CMK (cell line): ENCODE measurements at regions not wholly inside any gene's neighbourhood (a gene's known extent, or its start where the extent isn't known, plus 50 kb on each side); places are given as distances from the start of the nearest gene placed in this dataset.

Source experiments
- DNase-seq: peaks from one replicate; pipeline ENCODE4 v3.0.0-alpha.2; 2010; ENCODE audit warnings: low read depth

DNA sequence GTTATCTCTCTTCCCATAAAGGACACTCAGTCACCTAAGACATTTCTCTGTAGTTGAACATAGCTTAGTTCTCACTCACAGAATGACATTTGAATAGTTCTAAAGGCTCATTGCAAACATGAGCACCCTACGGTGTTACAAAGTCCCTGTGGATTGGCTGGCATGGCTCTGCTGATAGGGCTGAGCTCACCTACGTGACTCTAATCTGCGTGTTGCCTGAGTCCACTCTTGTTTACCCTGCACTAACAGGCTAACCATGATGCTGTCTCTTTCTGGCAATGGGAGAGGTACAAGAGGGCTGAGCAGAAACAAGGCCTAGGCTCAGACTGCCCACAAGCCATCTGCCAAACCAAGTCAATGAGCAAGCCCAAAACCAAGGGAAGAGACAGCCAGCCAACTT, 103.6 kb downstream of the PALM2AKAP2 start:
- DNase-seq: no peak

DNA sequence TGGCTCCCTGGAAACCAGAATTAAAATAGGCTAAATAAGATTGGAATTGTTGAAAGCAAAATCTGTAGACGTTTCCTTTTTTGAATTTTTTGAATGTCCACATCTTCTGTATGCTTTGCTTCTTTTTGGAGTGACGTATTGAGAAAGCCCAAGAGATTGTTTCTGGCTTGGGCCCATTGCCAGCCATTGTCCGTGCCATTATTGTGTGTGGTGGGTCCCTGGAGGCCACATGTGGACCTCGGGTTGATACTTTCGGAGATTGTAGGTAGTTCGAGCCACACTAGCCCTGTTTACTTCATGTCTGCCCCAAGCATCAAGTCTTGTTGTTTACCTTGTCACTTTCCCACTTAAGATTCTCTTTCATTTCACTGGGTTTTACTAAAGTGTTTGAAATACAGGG, 106.0 kb downstream of the PALM2AKAP2 start:
- DNase-seq: no peak

DNA sequence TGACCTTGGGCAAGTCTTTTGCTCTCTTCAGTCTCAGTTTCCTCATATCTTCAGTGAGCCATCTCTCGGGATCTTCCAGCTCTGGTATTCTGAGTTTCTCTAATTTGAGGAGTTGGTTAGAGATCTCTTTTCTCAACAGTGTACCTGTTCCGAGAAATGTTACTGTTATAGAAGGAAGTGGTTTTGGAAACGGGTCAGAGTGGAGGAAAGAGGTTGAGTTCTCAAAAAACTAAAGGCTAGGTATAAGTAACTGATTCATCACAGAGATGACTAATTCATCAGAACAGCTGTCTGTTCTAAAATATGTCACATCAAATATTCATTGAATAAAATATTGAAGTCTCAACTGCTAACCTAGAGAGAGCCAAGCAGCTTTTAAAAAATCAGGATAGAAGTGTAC, 106.6 kb downstream of the PALM2AKAP2 start:
- DNase-seq: no peak

DNA sequence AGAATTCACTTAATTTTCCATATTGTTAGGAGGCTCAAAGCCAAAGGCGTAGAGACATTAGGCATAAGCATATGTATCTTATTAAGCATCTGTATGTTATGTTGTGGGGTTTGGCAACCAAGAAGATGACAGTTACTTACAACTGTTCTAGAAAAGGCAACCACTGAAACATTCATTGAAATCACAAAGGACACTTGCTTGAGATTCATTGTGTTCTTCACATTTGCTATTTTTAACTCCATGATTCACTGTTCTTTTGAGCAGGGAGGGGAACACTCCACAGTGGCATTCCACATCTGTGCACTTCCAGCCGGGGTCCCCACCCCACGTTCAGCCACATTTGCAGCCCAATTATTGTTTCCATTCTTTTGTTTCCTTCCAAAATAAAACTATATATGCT, 107.1 kb downstream of the PALM2AKAP2 start:
- DNase-seq: no peak

DNA sequence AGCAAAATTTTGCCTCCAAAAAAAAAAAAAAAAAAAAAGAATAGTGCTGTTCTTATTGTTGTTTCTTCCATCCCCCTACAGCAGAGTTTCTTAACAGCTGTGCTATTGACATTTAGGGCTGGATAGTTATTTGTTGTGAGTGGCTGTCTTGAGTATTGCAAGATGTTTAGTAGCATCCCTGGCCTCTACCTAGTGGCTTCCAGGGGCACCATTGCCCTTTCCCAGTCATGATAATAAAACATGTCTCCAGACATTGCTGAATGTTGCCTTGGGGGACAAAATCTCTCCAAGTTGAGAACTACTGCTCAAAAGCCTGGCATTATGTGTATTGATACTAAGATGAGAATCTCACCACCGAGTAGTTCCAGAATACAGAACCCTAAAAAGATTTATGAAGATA, 108.7 kb downstream of the PALM2AKAP2 start:
- DNase-seq: no peak

DNA sequence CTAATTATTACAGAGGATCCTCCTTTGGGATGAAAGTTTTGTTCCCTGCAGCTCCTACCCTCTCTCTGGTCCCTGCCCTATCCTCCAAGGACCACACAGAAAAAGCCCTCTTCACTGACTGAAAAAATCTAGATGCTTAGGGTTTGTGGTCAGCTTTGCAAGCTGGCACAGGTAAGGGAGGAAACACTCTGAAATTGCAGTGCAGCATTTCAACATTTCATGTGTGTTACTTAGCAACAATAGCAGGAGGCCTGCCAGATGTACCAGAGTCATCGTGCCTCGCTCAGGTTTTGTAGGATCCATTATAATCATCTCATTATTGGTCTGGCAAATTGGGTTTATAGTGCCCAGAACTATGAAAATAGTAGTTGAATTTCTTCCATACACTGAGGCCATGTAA, 109.5 kb downstream of the PALM2AKAP2 start:
- DNase-seq: no peak

DNA sequence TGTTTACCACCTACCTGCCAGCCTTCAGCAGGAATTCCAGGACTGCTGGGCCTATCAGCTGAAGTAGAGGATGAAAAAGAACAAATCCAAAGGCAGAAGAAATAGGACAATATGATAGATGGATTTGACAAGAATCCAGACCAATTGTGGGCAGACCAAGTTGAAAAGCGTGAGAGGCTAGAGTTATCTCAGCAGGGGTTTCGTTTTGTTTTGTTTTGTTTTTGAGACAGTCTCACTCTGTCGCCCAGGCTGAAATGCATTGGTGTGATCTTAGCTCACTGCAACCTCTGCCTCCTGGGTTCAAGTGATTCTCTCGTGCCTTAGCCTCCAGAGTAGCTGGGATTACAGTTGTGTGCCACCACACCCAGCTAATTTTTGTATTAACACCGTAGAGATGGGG, 113.2 kb downstream of the PALM2AKAP2 start:
- no peak for DNase-seq

DNA sequence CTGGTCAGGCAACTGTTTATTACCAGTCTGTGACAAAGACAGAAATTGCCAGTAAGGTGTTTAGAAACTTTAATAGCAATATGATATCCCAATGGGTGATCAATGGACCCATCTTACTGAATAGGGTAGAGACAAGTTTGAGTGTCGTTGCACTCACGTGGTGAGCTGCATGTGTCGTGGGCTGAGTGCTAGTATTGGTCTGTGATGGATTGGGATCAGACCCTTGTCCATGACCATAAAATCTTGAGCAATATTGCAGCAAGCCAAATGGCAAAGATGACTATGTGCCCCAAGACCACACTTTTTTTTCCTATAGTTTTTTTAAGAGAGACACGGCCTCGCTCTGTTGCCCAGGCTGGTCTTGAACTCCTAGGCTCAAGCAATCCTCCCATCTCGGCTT, 114.5 kb downstream of the PALM2AKAP2 start:
- no peak for DNase-seq

DNA sequence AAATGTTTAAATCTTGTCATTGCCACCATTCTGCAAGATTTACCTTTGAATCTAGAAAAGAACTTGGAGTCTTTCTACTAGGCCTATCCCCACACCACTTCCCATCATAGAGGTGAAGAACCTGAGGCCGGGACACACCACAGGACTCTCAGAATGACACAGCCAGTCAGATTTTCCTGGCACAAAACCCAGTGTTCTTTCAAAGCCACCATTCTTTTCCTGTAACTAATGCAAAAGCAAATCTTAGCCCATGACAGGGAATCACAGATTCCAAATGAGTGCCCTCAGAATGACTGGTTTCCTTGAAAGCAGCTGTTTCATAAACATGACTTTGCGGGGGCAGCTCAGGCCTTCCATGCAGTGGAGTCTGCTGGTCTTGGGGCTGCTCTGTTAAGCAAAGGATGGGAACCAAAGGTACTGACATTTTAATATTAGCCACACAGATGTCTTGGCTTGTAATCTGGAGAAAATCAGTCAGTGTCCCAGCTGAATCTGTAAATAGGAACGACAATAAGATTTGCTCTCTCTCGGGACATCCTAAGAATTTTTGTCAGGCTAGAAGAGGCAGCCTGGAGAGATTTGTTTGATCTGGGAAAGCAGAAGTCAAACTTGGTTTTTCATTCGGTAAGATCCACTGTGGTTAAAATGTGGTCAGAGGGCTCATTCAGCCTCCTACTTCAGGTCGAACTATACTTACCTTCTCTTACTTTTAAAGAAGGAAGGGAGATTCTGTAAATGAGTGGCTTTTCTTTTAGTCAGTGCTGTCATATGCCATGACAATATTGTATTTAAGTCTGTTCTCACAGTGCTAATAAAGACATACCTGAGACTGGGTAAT, 115.1 kb downstream of the PALM2AKAP2 start:
- no peak for DNase-seq

DNA sequence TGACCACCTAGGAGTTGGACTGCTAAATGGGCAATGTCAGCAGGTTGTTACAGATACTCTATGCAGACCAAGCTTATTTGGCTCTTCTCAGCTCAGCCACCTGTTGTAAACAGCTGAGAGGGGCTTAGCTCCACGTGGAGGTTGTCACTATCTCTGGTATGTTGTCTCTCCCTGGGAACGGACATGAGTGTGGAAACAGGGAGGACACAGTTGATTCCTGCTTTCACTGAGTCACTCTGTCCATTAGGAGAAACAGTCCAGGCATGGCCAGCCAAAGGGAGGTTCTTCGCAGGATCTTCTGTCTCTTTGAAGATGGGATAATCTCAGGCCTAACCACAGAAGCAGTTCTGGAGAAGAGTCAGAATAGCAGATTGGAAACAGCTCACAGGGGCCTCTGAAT, 121.2 kb downstream of the PALM2AKAP2 start:
- DNase-seq: no peak

DNA sequence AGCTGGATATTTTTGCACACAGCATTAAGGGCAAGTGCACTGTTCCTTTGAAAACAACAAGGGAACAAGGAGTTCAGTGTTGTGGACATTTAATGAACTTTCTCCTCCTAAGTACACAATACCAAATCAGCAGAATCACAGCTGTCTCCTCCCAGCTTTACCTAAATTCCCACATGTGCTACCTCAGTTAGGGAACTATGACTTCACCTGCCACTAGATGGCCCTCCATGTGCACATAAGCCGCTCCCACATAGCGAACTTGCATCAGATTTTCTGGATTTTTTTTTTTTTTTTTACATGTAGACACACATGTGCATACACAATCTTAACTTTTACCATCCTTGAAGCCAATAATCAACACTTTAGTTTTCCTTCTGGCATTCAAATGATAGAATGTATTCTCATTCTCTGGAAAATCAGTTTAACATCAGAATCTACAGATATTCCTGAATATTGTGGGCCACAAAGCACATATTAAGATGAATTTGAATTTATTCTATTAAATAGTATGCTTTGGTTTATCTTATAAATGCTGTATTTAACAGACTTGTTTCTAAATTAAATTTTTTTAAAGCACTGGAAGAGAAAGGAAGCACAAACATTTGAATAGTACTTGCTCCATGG, 123.6 kb downstream of the PALM2AKAP2 start:
- peak; percentile 15 for DNase-seq

DNA sequence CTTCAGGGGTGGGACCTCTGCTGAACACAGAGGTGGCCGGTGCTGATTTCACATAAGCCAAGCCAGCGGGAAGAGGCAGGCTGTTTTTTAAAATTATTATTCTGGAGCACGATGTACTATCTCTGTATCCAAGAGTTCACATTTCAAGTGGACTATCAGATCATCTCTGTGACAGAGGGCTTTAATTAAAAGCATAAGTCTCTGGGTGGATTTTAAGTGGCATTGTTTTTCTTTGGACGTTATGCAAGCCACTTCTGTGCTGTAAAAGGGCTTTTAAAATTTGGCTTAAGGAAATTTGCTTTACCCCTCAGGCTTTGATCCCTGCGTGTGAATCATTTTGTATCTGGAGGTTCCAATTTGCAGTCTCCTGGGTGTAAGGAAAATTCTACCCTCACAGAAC, 124.7 kb downstream of the PALM2AKAP2 start:
- DNase-seq: no peak

DNA sequence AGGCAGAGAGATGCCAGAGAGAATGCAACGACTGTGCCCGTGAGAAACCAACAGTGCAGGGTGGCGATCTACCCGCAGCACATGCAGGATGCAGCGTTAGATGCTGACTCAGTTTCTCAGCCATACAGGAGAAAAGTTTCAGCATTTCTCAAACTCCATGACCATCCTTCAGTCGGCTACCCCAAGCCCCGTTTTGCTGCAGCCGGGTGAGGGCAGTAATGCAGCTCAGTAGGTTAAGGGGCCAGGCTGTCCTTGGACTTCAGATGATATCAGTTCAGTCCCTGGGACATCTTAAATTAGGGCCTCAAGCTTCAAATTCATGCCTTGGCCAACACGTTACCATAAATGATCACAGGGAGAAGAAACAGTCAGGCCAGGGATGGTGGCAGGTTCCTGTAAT, 125.5 kb downstream of the PALM2AKAP2 start:
- DNase-seq: no peak

DNA sequence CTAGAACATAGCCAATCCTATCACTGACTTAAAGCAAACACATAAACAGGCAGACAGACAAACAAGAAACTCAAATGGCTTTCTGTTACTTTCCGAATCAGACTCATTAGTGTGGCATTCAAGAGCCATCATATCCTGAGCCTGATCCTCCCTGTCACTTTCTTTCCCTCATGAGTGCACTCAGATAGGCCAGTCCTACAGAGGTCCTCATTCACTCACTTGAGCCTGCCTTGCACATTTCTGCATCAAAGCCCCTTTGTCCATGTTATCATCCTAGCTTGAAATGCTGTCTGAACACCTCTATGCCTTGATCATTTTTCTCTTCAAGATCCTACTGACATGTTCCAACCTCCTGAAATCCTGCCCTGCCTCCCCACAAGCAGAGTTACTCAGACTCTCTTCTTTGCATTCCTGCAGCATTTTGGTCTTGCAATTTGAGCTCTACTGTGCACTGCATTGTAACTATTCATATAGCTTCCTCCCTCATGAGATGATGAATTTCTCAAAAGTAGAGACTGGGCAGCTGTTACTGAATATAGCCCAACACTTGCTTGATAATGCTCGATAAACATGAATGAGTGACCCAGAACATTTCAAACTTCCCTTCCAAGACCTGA, 126.9 kb downstream of the PALM2AKAP2 start:
- DNase-seq: no peak

DNA sequence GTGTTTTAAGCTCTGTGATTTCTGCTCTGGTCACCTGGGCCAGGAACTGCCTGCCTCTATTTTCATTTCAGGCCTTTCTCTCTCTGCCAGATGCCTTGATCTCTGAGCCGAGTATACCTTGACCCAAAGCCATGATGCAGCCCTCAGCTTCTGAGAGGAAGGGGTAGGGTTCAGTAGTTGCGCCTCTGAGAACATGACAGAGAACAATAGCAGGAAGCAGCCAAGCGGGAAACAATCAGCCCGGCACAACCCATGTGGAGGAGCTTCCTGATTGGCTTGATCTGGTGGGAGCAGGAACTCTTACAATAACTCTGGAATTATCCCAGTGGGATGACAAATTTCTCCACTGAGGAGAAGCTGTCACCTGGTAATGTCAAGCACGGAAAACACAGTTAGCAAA, 127.4 kb downstream of the PALM2AKAP2 start:
- DNase-seq: no peak

DNA sequence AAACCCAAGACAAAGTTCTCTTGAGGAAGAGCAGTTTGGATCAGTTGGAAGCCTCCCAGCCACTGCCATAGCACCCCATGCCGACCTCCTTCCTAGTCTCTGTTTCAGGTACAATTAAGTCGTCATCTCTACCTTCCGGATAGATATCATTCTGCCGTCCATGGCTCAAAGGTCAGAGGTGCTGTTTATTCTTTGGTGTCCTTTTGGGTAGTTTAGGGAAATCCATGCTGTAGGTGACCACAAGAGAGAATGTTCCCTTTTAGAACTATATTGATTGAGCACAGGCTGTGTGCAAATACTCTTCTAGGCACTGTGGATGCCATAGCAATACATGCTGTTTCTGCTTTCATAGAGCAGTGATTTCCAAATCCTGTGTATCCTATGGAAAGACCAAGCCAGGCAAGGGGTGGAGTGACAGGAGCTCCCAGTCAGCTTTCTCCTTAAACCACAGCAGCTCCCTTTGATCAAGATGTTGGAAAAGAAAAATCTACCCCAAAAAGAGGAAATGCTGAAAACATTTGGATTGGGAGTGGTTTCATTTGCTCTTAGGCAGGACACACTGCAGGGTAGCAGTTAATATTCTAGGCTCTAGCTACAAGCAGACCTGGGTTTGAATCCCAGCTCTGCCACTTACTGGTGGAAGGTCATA, 127.9 kb downstream of the PALM2AKAP2 start:
- DNase-seq: no peak

DNA sequence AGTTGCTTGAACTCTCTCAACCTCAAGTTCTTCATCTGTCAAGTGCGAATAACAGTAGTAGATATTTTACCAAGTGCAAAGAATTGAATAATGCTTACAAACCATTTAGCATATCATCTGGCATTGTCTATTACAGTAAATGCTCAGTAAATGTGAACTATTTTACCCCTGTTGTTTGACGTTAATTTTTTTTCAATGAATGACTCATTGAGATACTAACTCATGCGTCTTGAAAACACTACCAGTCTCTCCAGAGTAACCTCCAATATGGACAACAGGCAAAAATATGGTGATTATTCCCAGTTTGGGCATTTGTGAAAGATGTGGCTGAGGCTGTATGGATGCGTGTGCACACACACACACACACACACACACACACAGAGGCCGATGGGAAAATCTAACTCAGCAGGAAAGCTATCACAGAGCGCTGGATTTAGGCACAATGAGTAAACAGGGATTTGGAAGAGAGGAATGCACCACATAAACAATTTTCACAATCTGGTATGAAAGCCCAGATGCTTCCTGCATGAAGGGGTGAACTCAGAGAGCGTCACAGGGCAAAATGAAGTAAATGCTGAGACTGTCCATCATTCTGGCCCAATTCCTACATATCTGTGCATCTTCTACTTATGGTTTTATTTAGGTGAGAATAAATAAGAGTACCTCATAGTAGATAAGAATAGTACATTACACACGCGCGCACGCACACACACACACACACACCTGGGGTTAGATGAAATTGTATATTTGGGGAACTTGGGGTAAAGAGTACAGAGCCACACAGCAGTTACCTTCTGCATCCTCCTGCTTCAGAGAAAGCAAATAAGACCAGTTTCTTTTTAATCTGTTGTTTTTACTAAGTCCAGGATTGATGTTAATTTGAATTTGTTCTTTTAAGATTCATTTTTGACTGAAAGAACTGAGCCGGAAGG, 128.7 kb downstream of the PALM2AKAP2 start:
- no peak for DNase-seq

DNA sequence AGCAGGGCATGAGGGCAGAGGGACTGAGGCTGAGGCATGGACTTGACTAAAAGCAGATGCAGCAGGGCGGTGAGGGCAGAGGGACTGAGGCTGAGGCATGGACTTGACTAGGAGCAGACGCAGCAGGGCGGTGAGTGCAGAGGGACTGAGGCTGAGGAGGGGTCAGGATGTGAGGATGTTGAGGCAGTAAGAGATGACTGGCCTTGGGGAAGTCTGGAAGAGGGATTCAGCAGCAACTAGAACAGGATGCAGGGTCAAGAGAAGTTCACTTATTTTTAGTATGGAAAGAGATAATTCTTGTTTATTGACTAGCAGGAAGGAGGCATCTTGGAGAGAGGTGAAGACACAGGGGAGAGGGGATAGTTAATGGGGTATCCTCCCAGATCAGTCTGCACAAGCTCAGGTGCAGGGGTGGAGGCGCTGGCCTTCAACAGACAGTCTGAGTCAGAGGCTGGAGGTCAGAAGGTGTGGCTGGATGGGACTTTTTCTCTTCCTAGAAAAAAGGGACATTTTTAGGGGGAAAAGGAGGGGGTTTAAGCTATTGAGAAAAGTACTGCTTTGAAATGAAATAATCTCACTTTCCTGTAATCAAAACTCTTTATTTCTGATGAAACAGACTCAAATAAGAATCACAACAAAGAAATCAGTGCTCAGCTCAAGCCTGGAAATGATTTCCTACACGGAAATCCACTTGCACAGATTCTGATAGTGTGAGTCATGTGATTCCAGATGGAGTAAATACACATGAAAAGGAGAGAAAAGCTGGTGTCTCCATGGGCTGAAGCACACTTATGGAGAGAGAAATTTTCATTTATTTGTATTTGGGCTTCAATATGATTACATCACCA, 130.9 kb downstream of the PALM2AKAP2 start:
- DNase-seq: no peak

DNA sequence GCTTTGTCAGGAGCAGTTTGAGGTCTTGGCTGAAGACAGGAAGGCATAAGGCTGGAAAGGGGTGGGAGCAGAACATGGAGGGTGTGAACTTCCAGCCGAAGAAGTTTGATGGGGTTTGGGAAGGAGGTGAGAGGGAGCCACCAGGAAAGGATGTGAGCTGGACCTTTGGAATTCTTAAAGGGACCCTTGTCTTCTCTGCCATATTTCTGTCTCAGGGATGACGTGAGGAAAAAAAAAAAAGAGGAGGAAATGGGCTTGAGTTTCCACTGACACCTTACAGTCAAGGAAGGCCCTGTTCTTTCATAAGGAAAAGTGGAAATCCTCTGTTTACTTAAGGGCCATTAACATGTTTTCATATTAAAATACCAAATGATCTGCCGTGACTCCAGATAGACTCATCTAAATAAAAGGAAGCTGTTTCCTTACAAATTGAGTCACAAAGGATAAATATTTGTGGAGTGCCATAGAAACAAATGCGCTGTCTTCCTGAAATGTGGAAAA, 132.1 kb downstream of the PALM2AKAP2 start:
- no peak for DNase-seq

DNA sequence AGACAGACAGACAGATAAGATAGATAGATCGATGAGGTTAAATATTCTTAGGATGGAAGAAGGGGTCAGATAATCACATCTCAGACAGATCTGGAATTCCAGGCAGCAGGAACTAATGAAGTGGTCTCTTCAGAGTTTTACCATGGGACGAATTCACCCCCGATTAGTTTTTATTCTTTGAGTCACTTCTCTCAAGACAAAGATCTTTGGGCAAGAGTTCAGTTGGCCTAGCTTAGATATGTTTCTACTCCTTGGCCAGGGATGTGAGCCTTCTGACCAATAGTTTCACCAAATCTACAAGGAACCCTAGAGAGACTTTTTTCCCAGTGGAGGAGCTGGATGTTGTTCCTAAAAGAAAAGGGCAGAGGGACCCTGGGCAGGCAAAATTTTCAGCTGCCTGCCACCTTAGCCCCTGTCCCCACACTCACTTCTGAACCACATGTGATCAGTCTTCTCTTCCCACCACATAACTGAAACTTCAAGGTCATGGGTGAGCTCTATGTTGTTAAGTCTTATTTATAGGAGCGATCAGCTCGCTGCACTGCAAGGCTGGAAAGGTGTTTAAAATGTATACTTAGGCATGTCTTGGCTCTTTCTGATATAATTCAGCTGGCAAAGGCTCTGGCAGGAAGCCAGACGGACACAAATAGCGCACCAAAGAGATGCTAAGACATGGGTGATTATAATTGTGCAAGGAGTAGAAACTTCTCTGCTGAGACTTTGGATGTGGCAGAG, 132.9 kb downstream of the PALM2AKAP2 start:
- no peak for DNase-seq
